ENCODE measurements at regions not wholly inside any gene's neighbourhood (a gene's known extent, or its start where the extent isn't known, plus 50 kb on each side); places are given as distances from the start of the nearest gene placed in this dataset.

- no peaks in the 10 kb centered on the region for H3K36me3 ChIP-seq
- H3K4me1 ChIP-seq = no peaks in the 10 kb centered on the region
- ATAC-seq (no peak), FAIRE-seq (peak; percentile 5), DNase-seq (no peak)
- WGBS, 2 donors = 42 to 49% methylated on average over 9 of the region's 9 CpGs
- TF ChIP-seq CTCF (IDR thresholded peaks at IDR 0.05) = no peak
- no peak overlapping the region for H3K4me3 ChIP-seq
- no peak overlapping the region for H3K27ac ChIP-seq
- H3K27me3 ChIP-seq = peaks cover 0 to 17% (median 0%) of the 10 kb centered on the region in 4 donors
- H3K9me3 ChIP-seq = no peaks in the 10 kb centered on the region
- intact Hi-C loops (cut with DNase I) = no loop called here
These were observed 239.0 kb upstream of the DIAPH2 start for GRCh38 chrX:96445531-96446065.

GRCh38 chrX:96446524-96446923 is 238.1 kb upstream of the DIAPH2 start:
- DNase-seq = no peak
- Histone ChIP-seq H3K27me3 (peaks cover 0 to 17% (median 0%) of the 10 kb centered on the region in 4 donors), H3K36me3 (no peaks in the 10 kb centered on the region), H3K4me3 (no peak overlapping the region), H3K9me3 (no peaks in the 10 kb centered on the region), H3K4me1 (no peaks in the 10 kb centered on the region), H3K27ac (no peak overlapping the region)
- no peak for TF ChIP-seq CTCF (IDR thresholded peaks at IDR 0.05)
- ATAC-seq = no peak
- WGBS, 2 donors = 65 to 66% methylated on average over 3 of the region's 3 CpGs
- FAIRE-seq = no peak
- intact Hi-C loops (cut with DNase I) = no loop called here

GRCh38 chrX:96447161-96447560 is 237.5 kb upstream of the DIAPH2 start:
- Histone ChIP-seq H3K9me3 (no peaks in the 10 kb centered on the region), H3K36me3 (no peaks in the 10 kb centered on the region), H3K4me3 (no peak overlapping the region), H3K27me3 (peaks cover 0 to 14% (median 0%) of the 10 kb centered on the region in 4 donors), H3K27ac (no peak overlapping the region), H3K4me1 (no peaks in the 10 kb centered on the region)
- DNase-seq (no peak), FAIRE-seq (no peak), ATAC-seq (no peak)
- 36 to 77% methylated on average over 1 of the region's 1 CpG for WGBS, 2 donors
- TF ChIP-seq CTCF (IDR thresholded peaks at IDR 0.05) = no peak
- intact Hi-C loops (cut with DNase I) = no loop called here

- no peak for FAIRE-seq
- no peak overlapping the region for H3K27ac ChIP-seq
- no peak for TF ChIP-seq CTCF (IDR thresholded peaks at IDR 0.05)
- DNase-seq = no peak
- intact Hi-C loops (cut with DNase I) = no loop called here
- ATAC-seq = no peak
- H3K27me3 ChIP-seq = peaks cover 0 to 9% (median 0%) of the 10 kb centered on the region in 4 donors
- WGBS, 2 donors = 74 to 91% methylated on average over 6 of the region's 6 CpGs
- no peak overlapping the region for H3K4me3 ChIP-seq
- H3K4me1 ChIP-seq = no peaks in the 10 kb centered on the region
- H3K9me3 ChIP-seq = no peaks in the 10 kb centered on the region
- H3K36me3 ChIP-seq = no peaks in the 10 kb centered on the region
These were observed 235.5 kb upstream of the DIAPH2 start for GRCh38 chrX:96449191-96449590.

- H3K4me3 ChIP-seq = no peak overlapping the region
- peaks cover 0 to 6% (median 0%) of the 10 kb centered on the region in 4 donors for H3K27me3 ChIP-seq
- intact Hi-C loops (cut with DNase I) = no loop called here
- ATAC-seq (no peak), DNase-seq (no peak), FAIRE-seq (no peak)
- no peaks in the 10 kb centered on the region for H3K36me3 ChIP-seq
- TF ChIP-seq CTCF (IDR thresholded peaks at IDR 0.05) = no peak
- no peaks in the 10 kb centered on the region for H3K4me1 ChIP-seq
- H3K9me3 ChIP-seq = no peaks in the 10 kb centered on the region
- no peak overlapping the region for H3K27ac ChIP-seq
These were observed 234.7 kb upstream of the DIAPH2 start for GRCh38 chrX:96449896-96450295.

All from pancreas (tissue), 10 donors.